PC-9 (cell line): ENCODE measurements at regions not wholly inside any gene's neighbourhood (a gene's known extent, or its start where the extent isn't known, plus 50 kb on each side); places are given as distances from the start of the nearest gene placed in this dataset.

ENCODE experiments used
- CTCF ChIP-seq: fragments of 200-600 bp; sonication (generic); conservative IDR thresholded peaks from 2 replicates; pipeline ENCODE4 v1.6.1; 2017; ENCODE audit warnings: mixed run types, antibody characterized with exemption, mild to moderate bottlenecking, moderate library complexity
- EZH2 ChIP-seq: fragments of 200-600 bp; sonication (generic); IDR thresholded peaks from 2 replicates; pipeline ENCODE4 v1.8.0; 2017; ENCODE audit warnings: antibody characterized with exemption, low read depth

GRCh38 chr4:23125118-23125517 is 432.4 kb downstream of the GBA3 start:
- TF ChIP-seq CTCF, result no peak
- no peak for TF ChIP-seq EZH2
